ENCODE measurements at regions not wholly inside any gene's neighbourhood (a gene's known extent, or its start where the extent isn't known, plus 50 kb on each side); places are given as distances from the start of the nearest gene placed in this dataset.

- TF ChIP-seq ZBTB11 (CRISPR knock-in tag; IDR thresholded peaks at IDR 0.05) (no peak), KAT2A (conservative IDR thresholded peaks at IDR 0.05; ENCODE audit: control insufficient read depth, low read depth, low read length) (no peak), SUZ12 (IDR thresholded peaks at IDR 0.05; ENCODE audit: unreplicated experiment) (no peak)
Measured at GRCh38 chr7:96772139-96772694, 62.6 kb upstream of the SEM1 start (continued).

- H3K4me1 ChIP-seq (ENCODE audit: control insufficient read depth, insufficient read depth, low read length), result no peaks in the 10 kb centered on the region
Measured at GRCh38 chr7:96773483-96773882, 63.8 kb upstream of the SEM1 start.

More at GRCh38 chr7:96773483-96773882, 63.8 kb upstream of the SEM1 start:
- intact Hi-C loops (cut with micrococcal nuclease; ENCODE audit: unreplicated experiment), result no loop called here
- ATAC-seq (no peak), DNase-seq (ENCODE audit: low read depth, low spot score) (no peak), FAIRE-seq (no peak)
- BruUV-seq (replicated peaks), result no TSS peak
- Histone ChIP-seq H3K4me3 (no peak overlapping the region), H2AFZ (ENCODE audit: control insufficient read depth, low read depth, low read length) (no peak overlapping the region), H3K27me3 (replicated peaks in 1 of 2; ENCODE audit: control insufficient read depth in 2 of 2, insufficient read depth in 2 of 2, low read length in 1 of 2) (no peaks in the 10 kb centered on the region; a peak in 1 of 4 replicates), H3K4me2 (ENCODE audit: control insufficient read depth, insufficient read depth) (no peak overlapping the region), H4K20me1 (ENCODE audit: control insufficient read depth, insufficient read depth) (no peaks in the 10 kb centered on the region), H3K79me2 (ENCODE audit: control insufficient read depth, insufficient read depth, low read length) (no peaks in the 10 kb centered on the region), H3K36me3 (ENCODE audit: control insufficient read depth in 2 of 2, insufficient read depth in 2 of 2, low read length in 1 of 2) (no peaks in the 10 kb centered on the region), H3K9me3 (replicated peaks; ENCODE audit: control insufficient read depth, insufficient read depth, low read length) (no peaks in the 10 kb centered on the region), H3K9ac (ENCODE audit: control insufficient read depth, insufficient read depth, low read length) (no peak overlapping the region), H3K27ac (ENCODE audit: control insufficient read depth, insufficient read depth) (no peak overlapping the region)
- TF ChIP-seq MEF2B (IDR thresholded peaks at IDR 0.05; ENCODE audit: partially characterized antibody, poor library complexity, severe bottlenecking), result no peak
- no peak for TF ChIP-seq YBX1 (IDR thresholded peaks at IDR 0.05)
- TF ChIP-seq ZNF622 (IDR thresholded peaks at IDR 0.05), result no peak
- no peak for TF ChIP-seq NR2C1 (IDR thresholded peaks at IDR 0.05)
- no peak for TF ChIP-seq HDAC6 (IDR thresholded peaks at IDR 0.05; ENCODE audit: unreplicated experiment)
- TF ChIP-seq BCLAF1 (IDR thresholded peaks at IDR 0.05), result no peak
- TF ChIP-seq SMAD5 (IDR thresholded peaks at IDR 0.05; ENCODE audit: low read depth), result no peak
- no peak for TF ChIP-seq RUNX3 (IDR thresholded peaks at IDR 0.05; ENCODE audit: low read length)
- TF ChIP-seq KAT2A (conservative IDR thresholded peaks at IDR 0.05; ENCODE audit: control insufficient read depth, low read depth, low read length), result no peak
- RAD21 ChIA-PET (ENCODE audit: unreplicated experiment), result no interaction called here
- CTCF ChIA-PET, result no interaction called here
- WGBS (ENCODE audit: insufficient coverage, insufficient replicate concordance, low lambda C conversion rate, missing lambda C conversion rate), result 0% methylated on average over 1 of the region's 1 CpG
- SMC1A ChIA-PET (ENCODE audit: uncharacterized antibody, unreplicated experiment), result no interaction called here
- POLR2A ChIA-PET, result no interaction called here
- in situ Hi-C loops (cut with MboI), result no loop called here

Measured in GM12878 (cell line).